NB4 (cell line): ENCODE measurements at regions not wholly inside any gene's neighbourhood (a gene's known extent, or its start where the extent isn't known, plus 50 kb on each side); places are given as distances from the start of the nearest gene placed in this dataset.

Source experiments
- CTCF ChIP-seq: IDR thresholded peaks from one replicate; pipeline ENCODE4 v1.5.1; 2012; ENCODE audit warnings: low read depth, low read length
- MAX ChIP-seq: IDR thresholded peaks from 2 replicates; pipeline ENCODE4 v1.6.1; 2011; ENCODE audit warnings: low read depth, low read length
- POLR2A ChIP-seq: IDR thresholded peaks from 2 replicates; pipeline ENCODE4 v1.6.1; 2011; ENCODE audit warnings: mild to moderate bottlenecking; ENCODE audit not compliant: insufficient read length; ENCODE audit errors: extremely low read depth

GRCh38 chr14:40122968-40123648 lies 690.9 kb upstream of the FBXO33 start:
- TF ChIP-seq MAX (no peak), CTCF (no peak), POLR2A (no peak)
